ENCODE measurements at regions not wholly inside any gene's neighbourhood (a gene's known extent, or its start where the extent isn't known, plus 50 kb on each side); places are given as distances from the start of the nearest gene placed in this dataset.

GRCh38 chr1:2861143-2861987 is 59.9 kb upstream of the TTC34 start:
- POLR2A ChIA-PET (ENCODE audit: partially characterized antibody) = no interaction called here
- no peak for FAIRE-seq
- TF ChIP-seq EGR1 (IDR thresholded peaks at IDR 0.05; ENCODE audit: borderline replicate concordance, low read depth, low read length) = no peak
- no peak for TF ChIP-seq RNF2 (IDR thresholded peaks at IDR 0.05; ENCODE audit: borderline replicate concordance, low read depth, low read length, missing control alignments, poor library complexity, severe bottlenecking)
- no peak for TF ChIP-seq TBP (IDR thresholded peaks at IDR 0.05; ENCODE audit: low read depth, low read length)
- TF ChIP-seq SIX5 (IDR thresholded peaks at IDR 0.05; ENCODE audit: low read depth, low read length) = no peak
- no peak for TF ChIP-seq POLR2A (IDR thresholded peaks at IDR 0.05; ENCODE audit: control extremely low read depth in 1 of 2, low read depth in 2 of 2, low read length in 2 of 2)
- no peak for TF ChIP-seq BRCA1 (IDR thresholded peaks at IDR 0.05; ENCODE audit: low read depth, low read length)
- no peak for TF ChIP-seq SIRT6 (IDR thresholded peaks at IDR 0.05; ENCODE audit: low read length)
- no peak for TF ChIP-seq SP4 (IDR thresholded peaks at IDR 0.05; ENCODE audit: low read length)
- TF ChIP-seq TAF7 (optimal IDR thresholded peaks at IDR 0.05; ENCODE audit: borderline replicate concordance, low read depth, low read length) = no peak
- TF ChIP-seq KDM1A (IDR thresholded peaks at IDR 0.05; ENCODE audit: borderline replicate concordance, low read length) = no peak
- TF ChIP-seq PHF8 (conservative IDR thresholded peaks at IDR 0.05; ENCODE audit: low read depth, low read length) = no peak
- TF ChIP-seq POU5F1 (IDR thresholded peaks at IDR 0.05; ENCODE audit: low read depth, low read length) = no peak
- no peak for TF ChIP-seq RBBP5 (IDR thresholded peaks at IDR 0.05; ENCODE audit: borderline replicate concordance, low read depth, low read length)
- no peak for TF ChIP-seq CHD2 (IDR thresholded peaks at IDR 0.05; ENCODE audit: low read length)

More at GRCh38 chr1:2861143-2861987, 59.9 kb upstream of the TTC34 start:
- WGBS, 2 experiments (ENCODE audit: extremely low coverage in 1 of 2, insufficient coverage in 1 of 2, insufficient read length in 1 of 2, insufficient replicate concordance in 2 of 2, low coverage in 1 of 2, low lambda C conversion rate in 2 of 2, missing lambda C conversion rate in 1 of 2) = 91% methylated on average over 8 of the region's 19 CpGs; no CpG with 5 or more reads in 1 of the 2 experiments
- Histone ChIP-seq H2BK20ac (ENCODE audit: low read length) (no peak overlapping the region), H3K4me2 (ENCODE audit: insufficient read depth in 1 of 2, low read depth in 2 of 2, low read length in 2 of 2) (no peak overlapping the region), H3K9me3 (ENCODE audit: insufficient read depth in 2 of 2, low read depth in 1 of 2, low read length in 1 of 2) (peaks cover 81 to 100% of the 10 kb centered on the region in 2 experiments), H3K79me1 (ENCODE audit: low read depth, low read length) (no peaks in the 10 kb centered on the region), H3K4me1 (replicated peaks in 1 of 4; ENCODE audit: control insufficient read depth in 3 of 4, insufficient read depth in 4 of 4, low read length in 3 of 4) (no peaks in the 10 kb centered on the region), H3K18ac (ENCODE audit: extremely low read depth, low read length) (no peak overlapping the region), H3K23me2 (ENCODE audit: low read depth, low read length) (no peaks in the 10 kb centered on the region; the same call in 1 of the 2 replicates), H4K8ac (ENCODE audit: extremely low read depth, insufficient read depth, low read length) (no peak overlapping the region), H2AFZ (ENCODE audit: low read length) (no peak overlapping the region), H3K23ac (ENCODE audit: insufficient read length) (no peak overlapping the region), H2BK15ac (ENCODE audit: low read length) (no peak overlapping the region), H2AK5ac (ENCODE audit: low read depth, low read length) (no peak overlapping the region), H4K5ac (ENCODE audit: insufficient read length, low read depth, low read length) (no peak overlapping the region), H3K36me3 (ENCODE audit: control insufficient read depth in 2 of 4, insufficient read depth in 4 of 4, low read length in 3 of 4) (peaks cover 0 to 2% (median 0%) of the 10 kb centered on the region in 4 experiments; a peak in 1 of 8 replicates), H4K91ac (replicated peaks; ENCODE audit: insufficient read length, low read length) (no peak overlapping the region), H3K27ac (ENCODE audit: low read depth, low read length) (no peak overlapping the region), H2BK120ac (replicated peaks; ENCODE audit: low read depth, low read length) (no peak overlapping the region), H3K56ac (replicated peaks; ENCODE audit: insufficient read length, low read depth, low read length) (no peak overlapping the region), H3K9ac (replicated peaks in 1 of 4; ENCODE audit: extremely low read depth in 1 of 4, low read depth in 3 of 4, low read length in 3 of 4) (no peak overlapping the region), H3K14ac (ENCODE audit: insufficient read length) (no peak overlapping the region), H3K4ac (replicated peaks; ENCODE audit: insufficient read length, low read depth, low read length) (no peak overlapping the region), H2BK5ac (ENCODE audit: low read depth, low read length) (no peak overlapping the region), H3K79me2 (ENCODE audit: control insufficient read depth in 1 of 2, insufficient read depth in 2 of 2, low read length in 2 of 2) (no peaks in the 10 kb centered on the region), H2BK12ac (ENCODE audit: low read depth, low read length) (no peak overlapping the region), H3K4me3 (ENCODE audit: extremely low read depth in 1 of 4, insufficient read depth in 2 of 4, low read depth in 3 of 4, low read length in 4 of 4) (no peak overlapping the region), H4K20me1 (replicated peaks in 1 of 2; ENCODE audit: control insufficient read depth in 1 of 2, insufficient read depth in 2 of 2, low read length in 2 of 2) (no peaks in the 10 kb centered on the region), H3K27me3 (replicated peaks in 1 of 4; ENCODE audit: control insufficient read depth in 3 of 4, extremely low read depth in 1 of 4, insufficient read depth in 3 of 4, low read length in 3 of 4) (no peaks in the 10 kb centered on the region)
- CTCF ChIA-PET (ENCODE audit: partially characterized antibody) = no interaction called here
- no peak for DNase-seq (ENCODE audit: low read depth in 1 of 2, low spot score in 2 of 2)
